Suprapubic skin (tissue), 4 donors: ENCODE measurements at regions not wholly inside any gene's neighbourhood (a gene's known extent, or its start where the extent isn't known, plus 50 kb on each side); places are given as distances from the start of the nearest gene placed in this dataset.

ENCODE experiments used
- DNase-seq, 2 donors: peaks; one replicate each; pipeline ENCODE4 v3.0.0-alpha.2; 2019; ENCODE audit warnings: low spot score in 2 of 2
- H3K27ac ChIP-seq: fragments of 200-600 bp; sonication (generic); one replicate; pipeline ENCODE4 v1.5.1; 2019
- H3K27me3 ChIP-seq: fragments of 200-600 bp; sonication (generic); one replicate; pipeline ENCODE4 v1.5.1; 2019
- H3K36me3 ChIP-seq: fragments of 200-600 bp; sonication (generic); one replicate; pipeline ENCODE4 v1.5.1; 2019
- H3K4me1 ChIP-seq: fragments of 200-600 bp; sonication (generic); one replicate; pipeline ENCODE4 v1.5.1; 2019
- H3K4me3 ChIP-seq: fragments of 200-600 bp; sonication (generic); one replicate; pipeline ENCODE4 v1.5.1; 2019; ENCODE audit warnings: mild to moderate bottlenecking
- H3K9me3 ChIP-seq: fragments of 200-600 bp; sonication (generic); one replicate; pipeline ENCODE4 v1.5.1; 2019
- CTCF ChIP-seq, 2 donors: fragments of 200-600 bp in 1 of 2; fragments of 450-650 bp in 1 of 2; sonication (generic) in 1 of 2; IDR thresholded peaks; one replicate each; pipeline ENCODE4 v1.5.1; 2016 to 2019; ENCODE audit warnings: antibody characterized with exemption in 2 of 2, mild to moderate bottlenecking in 1 of 2, moderate library complexity in 1 of 2
- EP300 ChIP-seq: sonication (generic); formaldehyde crosslinking; IDR thresholded peaks from one replicate; pipeline ENCODE4 v1.6.1; 2017; ENCODE audit warnings: antibody characterized with exemption
- POLR2A ChIP-seq, 2 donors: fragments of 450-650 bp; IDR thresholded peaks; one replicate each; pipeline ENCODE4 v1.6.1; 2017; ENCODE audit warnings: antibody characterized with exemption in 2 of 2, mild to moderate bottlenecking in 2 of 2, moderate library complexity in 2 of 2
- POLR2AphosphoS5 ChIP-seq, 3 donors: sonication (generic); formaldehyde crosslinking; IDR thresholded peaks; one replicate each; pipeline ENCODE4 v1.6.1; 2017; ENCODE audit warnings: antibody characterized with exemption in 3 of 3
- WGBS: methylation state at CpG from one replicate; pipeline ENCODE4 v1.1.5; 2018; 5-methylcytosine and 5-hydroxymethylcytosine counted together

- no peaks in the 10 kb centered on the region for H3K4me1 ChIP-seq
- H3K9me3 ChIP-seq, result no peaks in the 10 kb centered on the region
- DNase-seq, result no peak
- 42% methylated on average over 5 of the region's 5 CpGs for WGBS
- no peak overlapping the region for H3K4me3 ChIP-seq
- no peak overlapping the region for H3K27ac ChIP-seq
- no peaks in the 10 kb centered on the region for H3K27me3 ChIP-seq
- no peak for TF ChIP-seq POLR2A (IDR thresholded peaks at IDR 0.05)
- H3K36me3 ChIP-seq, result no peaks in the 10 kb centered on the region
Measured at GRCh38 chr9:23567516-23568165, 258.4 kb downstream of the ELAVL2 start.

GRCh38 chr9:23571414-23572104, 254.5 kb downstream of the ELAVL2 start:
- Histone ChIP-seq H3K27ac (no peak overlapping the region), H3K36me3 (no peaks in the 10 kb centered on the region), H3K27me3 (no peaks in the 10 kb centered on the region), H3K4me3 (no peak overlapping the region), H3K4me1 (no peaks in the 10 kb centered on the region), H3K9me3 (no peaks in the 10 kb centered on the region)
- WGBS, result 86% methylated on average over 2 of the region's 2 CpGs
- DNase-seq, result no peak
- no peak for TF ChIP-seq EP300
- TF ChIP-seq POLR2A (IDR thresholded peaks at IDR 0.05), result no peak
- TF ChIP-seq POLR2AphosphoS5 (IDR thresholded peaks at IDR 0.05), result no peak
- TF ChIP-seq CTCF (IDR thresholded peaks at IDR 0.05), result no peak

GRCh38 chr9:23573800-23574199, 252.2 kb downstream of the ELAVL2 start:
- no peak overlapping the region for H3K4me3 ChIP-seq
- H3K9me3 ChIP-seq, result no peaks in the 10 kb centered on the region
- TF ChIP-seq POLR2A (IDR thresholded peaks at IDR 0.05), result no peak
- no peak for TF ChIP-seq CTCF (IDR thresholded peaks at IDR 0.05)
- TF ChIP-seq EP300, result no peak
- TF ChIP-seq POLR2AphosphoS5 (IDR thresholded peaks at IDR 0.05), result no peak
- no peak for DNase-seq
- H3K4me1 ChIP-seq, result no peaks in the 10 kb centered on the region
- no peaks in the 10 kb centered on the region for H3K36me3 ChIP-seq
- H3K27ac ChIP-seq, result no peak overlapping the region
- no peaks in the 10 kb centered on the region for H3K27me3 ChIP-seq

GRCh38 chr9:23577611-23578010, 248.4 kb downstream of the ELAVL2 start:
- Histone ChIP-seq H3K27ac (no peak overlapping the region), H3K36me3 (no peaks in the 10 kb centered on the region), H3K4me3 (no peak overlapping the region), H3K4me1 (no peaks in the 10 kb centered on the region), H3K27me3 (no peaks in the 10 kb centered on the region), H3K9me3 (no peaks in the 10 kb centered on the region)
- DNase-seq, result no peak
- no peak for TF ChIP-seq CTCF (IDR thresholded peaks at IDR 0.05)
- no peak for TF ChIP-seq POLR2A (IDR thresholded peaks at IDR 0.05)
- TF ChIP-seq POLR2AphosphoS5 (IDR thresholded peaks at IDR 0.05), result no peak
- TF ChIP-seq EP300, result no peak
- WGBS, result 62% methylated on average over 1 of the region's 1 CpG

GRCh38 chr9:23581931-23582330, 244.1 kb downstream of the ELAVL2 start:
- H3K27ac ChIP-seq, result no peak overlapping the region
- no peak for DNase-seq
- no peaks in the 10 kb centered on the region for H3K4me1 ChIP-seq
- H3K4me3 ChIP-seq, result no peak overlapping the region
- 81% methylated on average over 3 of the region's 3 CpGs for WGBS
- no peaks in the 10 kb centered on the region for H3K9me3 ChIP-seq
- TF ChIP-seq POLR2A (IDR thresholded peaks at IDR 0.05) (no peak), EP300 (no peak), POLR2AphosphoS5 (IDR thresholded peaks at IDR 0.05) (no peak), CTCF (IDR thresholded peaks at IDR 0.05) (no peak)
- no peaks in the 10 kb centered on the region for H3K36me3 ChIP-seq
- no peaks in the 10 kb centered on the region for H3K27me3 ChIP-seq
